HG03139 (cell line): ENCODE measurements at regions not wholly inside any gene's neighbourhood (a gene's known extent, or its start where the extent isn't known, plus 50 kb on each side); places are given as distances from the start of the nearest gene placed in this dataset.

Experiments
- ATAC-seq: cut with Tn5 transposase; IDR thresholded peaks from one replicate; pipeline ENCODE4 v1.9.1; 2021; ENCODE audit not compliant: unreplicated experiment

DNA sequence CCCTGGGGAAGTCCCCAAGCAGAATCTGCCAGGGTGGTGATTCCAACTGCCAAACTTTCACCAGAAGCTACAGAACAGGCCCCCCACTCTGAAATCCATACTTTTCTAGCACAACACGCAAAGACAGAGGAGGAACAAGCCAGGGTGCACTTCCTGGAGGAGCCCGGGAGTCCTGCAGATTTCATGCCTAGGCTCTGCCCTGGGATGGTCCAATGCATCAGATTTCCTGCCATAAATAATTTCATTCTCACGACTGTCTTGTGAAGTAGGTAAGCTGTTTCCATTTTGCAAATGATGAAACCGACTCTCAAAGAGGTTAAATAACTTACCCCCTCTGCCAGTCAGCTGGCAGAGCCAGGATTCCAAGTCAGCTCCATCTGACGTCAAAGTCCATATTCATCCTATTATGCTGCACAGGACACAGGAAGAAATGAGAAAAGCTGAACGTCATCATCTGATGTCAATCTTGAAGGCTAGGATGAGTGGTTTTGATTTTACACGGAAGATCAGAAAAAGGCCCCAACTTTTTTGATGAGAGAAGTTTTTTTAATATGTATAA, 134.8 kb upstream of the IGF1R start:
- ATAC-seq, result no peak

DNA sequence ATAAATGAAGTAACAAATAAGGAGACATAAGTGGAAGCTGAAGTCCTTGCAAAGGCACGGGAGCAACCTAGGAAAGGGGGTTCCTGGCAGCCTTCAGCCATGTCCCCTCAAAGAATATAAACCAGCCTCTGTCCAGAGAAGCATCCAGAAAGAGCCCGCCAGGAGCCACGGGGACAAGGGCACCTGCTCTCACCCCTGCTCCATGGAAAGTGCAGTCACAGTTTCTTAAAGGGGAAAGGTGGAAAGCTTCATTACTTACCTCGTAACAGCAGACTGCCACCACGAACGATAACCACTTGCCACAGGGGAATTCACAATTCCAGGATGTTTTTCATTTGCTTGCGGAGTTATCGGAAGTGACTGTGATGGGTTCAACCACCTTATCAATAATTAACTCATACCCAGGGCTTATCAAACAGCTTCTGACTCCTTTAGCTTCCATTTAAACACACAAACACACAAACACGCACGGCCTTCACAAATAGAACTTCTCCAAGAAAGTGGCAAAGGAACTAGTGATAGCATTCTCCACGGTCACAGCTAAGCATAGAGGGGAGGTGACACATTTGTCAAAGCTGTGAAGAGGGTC, 134.2 kb upstream of the IGF1R start:
- no peak for ATAC-seq

DNA sequence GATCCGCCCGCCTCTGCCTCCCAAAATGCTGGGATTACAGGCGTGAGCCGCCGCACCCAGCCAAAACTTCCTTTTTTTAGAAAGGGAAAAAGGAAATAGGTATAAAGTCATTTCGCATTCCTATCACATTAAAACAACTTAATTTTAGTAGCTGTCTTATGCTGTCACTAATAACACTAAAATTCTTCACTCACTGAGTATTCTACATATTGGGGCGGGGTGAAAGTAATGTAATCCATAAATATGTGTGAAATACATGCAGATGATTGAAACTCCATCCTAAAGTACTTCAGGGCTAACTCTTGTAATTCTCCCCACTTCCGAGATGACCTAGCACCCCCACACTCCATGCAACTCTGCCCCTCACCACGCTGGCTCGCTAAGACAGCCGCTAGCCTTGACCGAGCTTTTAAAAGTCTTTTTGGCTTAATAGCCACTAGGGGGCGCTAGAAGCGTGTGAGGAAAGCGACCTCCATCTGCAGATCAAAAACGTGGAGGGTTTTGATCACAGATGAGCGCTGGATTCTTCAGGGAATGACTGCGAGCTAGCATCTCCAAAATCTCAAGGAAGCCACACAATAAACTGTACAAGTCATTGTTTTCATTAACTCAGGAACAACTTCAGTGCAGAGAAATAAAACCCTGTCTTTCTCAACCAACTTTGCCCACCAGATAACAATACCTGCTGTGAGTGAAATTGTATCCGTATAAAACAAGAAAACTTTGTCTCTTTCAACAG, 129.3 kb upstream of the IGF1R start:
- peak; percentile 92 for ATAC-seq

DNA sequence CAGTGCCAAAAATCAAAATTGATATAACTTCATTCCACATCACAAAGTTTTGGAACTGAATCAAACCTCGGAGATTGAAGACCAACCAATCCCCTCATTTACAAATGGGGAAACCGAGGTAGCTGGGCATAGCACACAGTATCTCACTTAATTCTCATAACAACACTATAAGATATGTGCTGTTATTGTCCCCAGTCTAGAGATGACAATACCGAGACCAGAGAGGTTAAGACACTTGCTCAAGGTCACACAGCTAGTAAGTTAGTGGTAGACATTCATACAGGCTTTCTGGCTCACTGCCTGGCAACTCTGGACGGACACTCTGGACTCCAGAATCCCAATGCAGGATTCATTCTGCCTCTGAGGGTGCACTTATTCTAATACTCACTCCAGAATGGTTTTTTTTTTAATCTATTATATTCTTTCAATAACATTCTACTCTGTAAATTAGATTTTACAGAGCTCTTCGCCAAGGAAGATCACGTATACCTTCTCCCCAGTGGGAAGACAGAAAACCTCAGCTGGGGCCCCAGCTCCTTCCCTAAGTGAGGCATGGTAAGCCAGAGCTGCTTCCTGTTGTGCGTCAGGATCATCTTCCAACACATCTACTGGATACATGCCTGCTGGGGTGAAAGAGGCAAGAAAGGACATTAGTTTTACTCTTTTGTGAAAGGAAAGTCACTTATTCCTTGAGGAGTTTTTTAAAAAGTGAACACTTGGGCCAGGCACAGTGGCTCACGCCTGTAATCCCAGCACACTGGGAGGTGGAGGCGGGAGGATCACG, 128.4 kb upstream of the IGF1R start:
- ATAC-seq, result no peak

DNA sequence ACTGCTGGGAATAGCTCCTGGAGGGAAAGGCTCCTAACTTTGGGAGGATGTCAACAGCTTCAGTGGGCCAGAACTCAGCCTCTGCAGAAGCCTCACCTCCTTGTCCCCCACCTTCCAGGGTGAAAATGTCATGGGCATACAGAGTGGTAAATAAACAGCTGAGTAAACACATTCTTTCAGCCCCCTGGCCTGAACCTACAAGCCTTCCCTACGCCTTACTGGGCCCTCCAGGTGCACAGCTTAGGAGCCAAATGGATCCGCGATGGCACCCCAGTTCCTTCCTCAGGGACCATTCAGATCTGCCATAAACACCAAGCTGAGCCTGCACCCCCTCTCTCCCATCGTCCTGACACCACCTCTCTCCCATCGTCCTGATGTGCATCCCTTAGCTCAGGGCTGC, 126.2 kb upstream of the IGF1R start:
- ATAC-seq, result no peak

DNA sequence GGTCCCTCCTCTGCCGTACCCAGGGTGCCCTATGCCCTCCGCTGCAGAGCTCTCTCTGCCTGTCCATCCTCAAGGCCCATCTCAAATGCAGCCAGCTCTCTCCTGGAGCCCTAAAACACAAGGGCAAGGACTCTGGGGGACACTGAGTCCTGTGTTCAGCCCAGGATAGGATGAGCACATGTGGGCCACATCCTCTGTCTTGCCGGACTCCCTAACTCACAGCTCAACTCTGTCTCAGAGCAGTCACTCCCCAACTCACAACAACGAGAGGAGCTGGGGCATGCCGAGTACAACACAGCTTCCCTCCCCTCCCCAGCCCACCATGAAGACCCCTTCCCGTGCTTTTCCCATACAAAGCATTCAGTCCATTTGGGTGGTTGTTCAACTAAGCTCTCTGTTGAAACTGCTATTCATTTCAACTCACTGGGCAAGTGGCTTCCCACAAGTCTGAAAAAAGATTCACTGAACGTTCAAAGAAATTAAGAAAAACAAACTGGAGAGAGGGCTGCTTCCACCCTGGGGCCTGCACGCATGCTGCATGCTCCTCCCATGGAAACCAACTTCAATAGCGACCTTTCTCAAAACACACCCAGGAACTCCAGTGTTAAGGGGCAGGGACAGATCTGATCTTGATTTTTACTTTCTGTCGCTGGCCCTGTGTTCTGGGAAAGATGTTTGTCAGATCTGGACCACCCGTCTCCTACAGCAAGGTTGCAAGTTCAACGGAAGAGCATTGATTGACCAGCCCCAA, 124.3 kb upstream of the IGF1R start:
- no peak for ATAC-seq

DNA sequence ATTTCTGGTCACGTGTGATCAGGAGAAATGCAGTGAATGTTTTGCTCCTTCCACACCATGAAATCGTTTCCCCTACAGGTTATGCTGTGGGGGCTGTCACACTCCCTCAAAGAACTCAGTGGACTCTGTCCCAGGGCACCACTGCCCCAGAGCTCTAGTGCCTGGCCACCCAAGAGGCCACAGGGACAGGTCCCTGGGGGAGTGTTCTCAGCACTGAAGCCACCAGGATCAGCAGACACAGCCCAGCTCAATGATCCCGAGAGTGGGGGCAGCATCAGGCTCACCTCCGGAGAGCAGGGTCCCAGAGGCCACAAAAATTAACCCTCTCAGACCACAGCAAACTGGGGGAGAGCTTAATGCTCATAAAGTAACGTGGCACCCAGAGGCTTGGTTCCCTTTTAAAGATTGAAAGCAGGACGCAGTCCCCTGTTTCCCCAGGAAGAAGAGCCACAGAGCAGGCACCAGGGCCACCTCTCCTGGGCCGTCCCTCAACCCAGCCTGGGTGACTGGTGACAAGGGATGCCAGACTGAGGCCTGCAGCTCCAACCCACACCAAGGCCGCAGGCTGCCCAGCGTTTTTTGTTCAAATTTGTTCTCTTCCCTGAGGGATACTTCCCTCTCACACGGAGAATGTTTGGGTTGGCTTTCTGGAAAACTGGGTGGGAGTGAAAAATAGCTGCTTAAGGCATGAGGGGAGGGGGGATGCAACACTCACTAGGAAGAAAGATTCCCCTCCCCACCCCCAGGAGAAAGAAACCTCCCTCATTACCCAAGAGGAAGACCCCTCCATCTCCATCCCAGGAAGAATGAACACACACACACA, 123.3 kb upstream of the IGF1R start:
- no peak for ATAC-seq

DNA sequence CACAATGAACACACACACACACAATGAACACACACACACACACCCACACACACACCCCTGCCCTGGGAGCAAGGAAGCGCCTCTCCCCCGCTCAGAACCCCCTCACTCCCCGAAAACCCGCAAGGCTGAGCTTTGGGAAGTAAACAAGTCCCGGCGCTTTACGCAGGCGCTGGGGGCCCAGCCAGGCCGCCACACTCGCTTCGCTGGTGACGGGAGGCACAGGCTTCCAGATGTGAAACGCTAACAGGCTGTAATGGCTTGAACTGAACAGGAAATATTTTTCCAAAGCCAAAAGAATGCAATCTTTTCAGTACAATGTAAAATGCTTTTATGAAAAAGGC, 122.7 kb upstream of the IGF1R start:
- no peak for ATAC-seq

DNA sequence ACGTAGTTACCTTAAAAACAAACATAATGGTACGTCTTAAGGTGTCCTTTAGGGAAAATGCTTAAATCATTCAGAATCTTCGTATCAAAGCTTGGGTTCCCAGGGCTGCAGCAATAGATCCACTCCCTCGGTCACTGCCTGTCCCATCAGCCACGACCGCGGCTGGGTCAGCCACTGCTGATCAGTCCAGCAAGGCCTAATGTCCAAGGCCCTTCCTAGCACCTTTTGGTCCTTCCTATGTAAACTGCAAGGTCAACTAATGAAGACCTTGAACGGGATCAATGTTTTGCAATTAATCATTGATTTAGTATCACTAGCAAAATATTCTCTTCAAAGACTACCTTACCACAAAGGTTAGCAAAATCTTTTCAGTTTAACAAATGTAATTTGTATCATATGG, 122.2 kb upstream of the IGF1R start:
- no peak for ATAC-seq

DNA sequence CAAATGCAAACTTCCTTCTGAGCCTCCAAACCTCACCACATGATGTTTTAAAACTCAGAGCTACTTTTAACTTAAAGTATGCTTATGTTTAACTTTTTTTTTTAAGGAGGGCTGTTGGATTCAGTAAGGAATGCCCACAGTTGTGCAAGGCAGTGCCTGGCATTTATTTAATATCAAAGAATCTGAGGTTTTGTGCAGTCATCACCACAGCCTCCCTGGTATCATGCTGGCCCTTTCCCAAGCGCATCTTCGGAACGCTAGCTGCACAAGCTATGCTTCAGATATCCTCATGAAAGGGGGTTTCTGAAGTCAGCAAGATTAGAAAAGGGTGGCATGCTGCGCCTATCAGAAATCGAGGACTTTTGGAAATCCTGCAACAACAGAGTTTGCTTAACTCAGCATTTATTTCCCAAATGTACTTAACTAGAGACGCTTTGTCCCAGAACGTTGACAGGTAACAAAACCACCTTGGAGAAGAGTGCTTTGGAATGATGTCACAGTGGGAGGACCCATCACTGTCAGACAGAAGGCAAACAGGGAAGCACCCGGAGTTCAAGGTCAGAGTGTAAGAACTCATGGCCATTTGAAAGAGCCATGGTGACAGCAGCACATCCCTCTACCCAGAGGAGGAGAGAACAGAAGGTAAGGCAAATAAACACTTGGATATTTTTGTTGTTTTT, 120.2 kb upstream of the IGF1R start:
- no peak for ATAC-seq

DNA sequence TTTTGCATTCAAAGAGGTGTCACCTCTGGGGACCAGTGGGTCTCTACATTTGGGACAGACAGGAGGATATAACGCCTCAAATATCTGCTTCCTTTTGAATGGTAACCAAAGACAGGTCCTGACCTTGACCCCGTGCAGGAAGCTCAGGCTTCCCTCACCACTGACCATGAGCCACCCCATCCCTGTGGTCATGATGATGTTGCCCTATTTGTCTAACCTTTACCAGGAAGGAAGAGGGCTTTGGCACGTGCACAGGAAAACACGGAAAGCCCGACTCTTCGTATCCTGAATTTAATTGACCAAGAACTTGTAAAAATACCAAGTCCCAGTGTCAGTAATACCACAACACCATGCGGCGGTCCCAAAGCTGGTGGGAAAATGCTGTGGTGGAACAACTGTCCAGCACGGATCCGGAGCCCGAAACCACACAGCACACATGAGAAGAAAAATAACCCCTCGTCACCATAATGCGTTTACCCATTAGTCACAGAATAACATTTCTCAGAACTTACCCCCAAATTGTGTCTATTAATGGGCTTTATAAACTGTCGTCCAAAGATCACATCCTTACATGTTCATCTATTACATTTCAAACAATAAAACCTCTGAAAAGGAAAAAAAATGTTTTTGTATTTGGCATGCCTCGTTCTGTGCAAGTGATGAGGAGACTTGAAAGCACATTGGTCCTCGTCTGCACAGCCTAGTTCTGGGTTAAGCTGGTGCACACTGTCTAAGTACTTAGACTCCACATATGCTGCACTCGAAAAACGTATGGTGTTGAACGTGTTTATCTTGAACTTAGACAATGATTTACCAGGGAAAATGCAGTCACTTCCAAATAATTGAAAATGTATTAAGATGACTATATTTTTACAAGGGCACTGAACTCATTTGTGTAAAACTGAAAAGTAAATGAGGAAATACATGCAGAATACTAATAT, 118.9 kb upstream of the IGF1R start:
- no peak for ATAC-seq

DNA sequence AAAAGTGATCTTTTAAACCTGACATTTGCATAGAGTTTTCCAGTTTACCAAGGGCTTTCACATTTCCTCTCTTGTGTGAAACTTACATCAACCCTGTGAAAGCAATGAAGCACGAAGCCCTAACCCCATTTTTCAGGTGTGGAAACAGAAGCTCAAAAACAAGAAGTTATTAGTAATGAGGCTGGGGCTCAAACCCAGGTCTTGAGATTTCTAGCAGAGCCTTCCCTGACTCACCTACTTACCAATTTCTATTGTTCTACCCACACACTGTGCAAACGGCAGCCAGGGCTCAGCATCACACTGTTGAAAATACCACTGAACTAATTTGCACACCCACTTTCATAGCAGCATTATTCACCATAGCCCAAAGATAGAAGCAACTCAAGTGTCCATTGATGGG, 117.8 kb upstream of the IGF1R start:
- peak; percentile 56 for ATAC-seq

DNA sequence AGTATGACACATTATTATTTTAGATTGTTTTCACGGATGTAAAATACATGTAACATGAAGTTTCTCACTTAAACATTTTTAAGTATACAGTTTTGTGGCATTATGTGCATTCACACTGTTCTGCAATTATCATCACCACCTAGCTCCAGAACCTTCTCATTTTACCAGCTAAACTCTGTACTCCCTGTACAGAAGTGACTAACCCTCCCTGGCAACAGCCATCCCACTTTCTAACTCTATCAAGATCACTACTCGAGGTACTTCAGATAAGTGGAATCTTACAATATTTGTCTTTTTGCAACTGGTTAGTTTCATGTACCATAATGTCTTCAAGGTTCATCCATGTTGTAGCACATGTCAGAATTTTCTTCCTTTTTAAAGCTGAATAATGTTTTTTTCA, 116.3 kb upstream of the IGF1R start:
- ATAC-seq, result no peak

DNA sequence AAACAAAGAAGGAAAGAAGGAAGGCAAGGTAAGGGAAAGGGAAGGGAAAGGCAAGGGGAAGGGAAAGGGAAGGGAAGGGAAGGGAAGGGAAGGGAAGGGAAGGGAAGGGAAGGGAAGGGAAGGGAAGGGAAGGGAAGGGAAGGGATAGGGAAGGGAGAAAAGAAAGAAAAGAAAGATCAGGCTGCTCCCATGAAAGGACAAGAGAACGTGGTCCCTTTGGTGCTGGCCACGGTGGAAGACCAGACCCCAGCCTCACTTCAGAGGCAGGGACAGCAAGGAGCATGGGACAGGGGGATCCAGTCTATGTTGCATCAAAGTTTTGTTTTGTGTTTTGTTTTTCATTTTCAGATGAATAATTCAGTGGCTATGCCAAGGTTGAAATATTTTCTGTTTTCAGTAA, 111.4 kb upstream of the IGF1R start:
- ATAC-seq, result no peak

DNA sequence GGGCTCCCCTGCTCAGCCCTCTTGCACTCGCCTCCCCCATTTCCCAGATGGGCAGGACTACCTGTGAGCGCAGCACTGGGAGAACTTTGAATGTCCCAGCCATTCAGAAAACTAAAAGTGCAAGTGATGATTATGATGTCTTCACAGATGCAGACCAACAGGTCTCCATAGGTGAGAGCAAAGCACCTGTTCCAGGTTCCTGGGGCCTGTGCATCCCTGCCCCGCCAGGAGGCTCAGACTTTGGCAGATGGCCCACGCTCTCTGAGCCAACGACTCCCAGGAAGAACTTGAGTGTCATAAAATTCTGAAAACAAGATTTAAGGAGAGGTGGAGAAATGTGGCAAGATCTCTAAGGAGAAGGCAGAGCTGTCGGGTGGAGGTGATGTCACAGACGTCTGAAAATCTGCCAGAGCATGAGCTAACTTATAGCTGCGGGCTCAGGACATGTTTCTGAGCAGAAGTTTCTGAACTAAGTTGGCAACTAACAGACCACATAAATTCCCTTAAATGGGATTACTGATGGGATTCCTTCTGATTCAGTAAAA, 110.8 kb upstream of the IGF1R start:
- no peak for ATAC-seq

DNA sequence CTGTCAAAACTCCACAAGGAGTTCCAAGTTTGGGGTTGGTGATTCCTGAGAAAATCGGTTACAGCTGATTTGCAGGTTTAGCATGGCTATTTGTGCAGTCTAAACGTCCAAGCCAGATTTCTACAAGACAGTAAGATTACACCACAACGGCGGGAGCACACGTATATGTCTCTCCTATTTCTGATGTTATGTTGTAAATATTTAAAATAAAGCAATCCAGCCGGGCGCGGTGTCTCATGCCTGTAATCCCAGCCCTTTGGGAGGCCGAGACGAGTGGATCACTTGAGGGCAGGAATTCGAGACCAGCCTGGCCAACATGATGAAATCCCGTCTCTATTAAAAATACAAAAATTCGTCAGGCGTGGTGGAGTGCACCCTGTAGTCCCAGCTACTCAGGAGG, 106.8 kb upstream of the IGF1R start:
- ATAC-seq, result no peak

DNA sequence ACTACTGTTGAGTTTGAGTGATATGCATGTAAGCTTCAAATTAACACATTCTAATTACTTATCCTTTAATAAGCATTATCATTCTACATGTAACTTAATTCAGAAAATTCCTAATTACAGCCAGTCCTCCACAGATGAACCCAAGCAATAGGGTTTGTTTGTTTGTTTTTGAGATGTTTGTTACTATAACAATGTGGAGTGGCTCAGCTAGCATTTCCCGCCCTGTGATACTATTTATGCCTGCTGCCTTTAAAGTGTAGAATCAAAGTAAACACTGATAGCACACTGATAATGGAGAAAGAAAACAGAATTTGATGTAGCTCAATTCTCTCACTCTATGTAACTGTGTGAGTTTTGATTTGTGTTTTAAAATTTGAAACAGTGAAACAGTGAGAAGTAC, 105.1 kb upstream of the IGF1R start:
- ATAC-seq, result no peak

DNA sequence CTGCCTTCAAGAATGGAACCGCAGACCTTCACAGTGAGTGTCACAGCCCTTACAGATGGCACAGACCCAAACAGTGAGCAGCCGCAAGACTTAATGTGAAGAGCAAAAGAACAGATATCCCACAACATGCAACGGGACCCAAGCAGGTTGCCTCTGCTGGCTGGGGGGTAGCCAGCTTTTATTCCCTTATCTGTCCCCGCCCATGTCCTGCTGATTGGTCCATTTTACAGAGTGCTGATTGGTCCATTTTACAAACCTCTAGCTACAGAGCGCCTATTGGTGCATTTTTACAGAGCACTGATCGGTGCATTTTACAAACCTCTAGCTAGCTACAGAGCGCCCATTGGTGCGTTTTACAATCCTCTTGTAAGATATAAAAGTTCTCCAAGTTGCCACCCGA, 102.0 kb upstream of the IGF1R start:
- no peak for ATAC-seq

DNA sequence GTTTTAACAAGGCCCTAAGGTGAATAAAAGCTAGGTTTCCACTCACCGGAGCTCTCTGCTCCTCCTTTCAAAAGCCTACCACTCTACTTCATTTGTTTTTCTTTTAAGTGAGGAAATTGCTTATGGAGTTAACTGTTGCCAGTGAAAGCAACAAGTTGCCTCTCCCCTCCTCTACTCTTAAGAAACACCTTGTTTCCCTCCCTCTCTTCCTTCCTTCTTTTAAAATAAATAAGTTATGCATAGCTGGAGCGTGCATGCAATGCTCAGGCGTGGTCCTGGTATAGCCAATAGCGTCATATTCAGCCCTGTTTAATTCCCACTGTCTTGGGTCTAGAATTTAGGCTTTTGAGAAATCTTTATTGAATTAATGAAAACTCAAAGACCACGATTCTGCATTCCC, 101.1 kb upstream of the IGF1R start:
- no peak for ATAC-seq
